Activated CD8-positive, alpha-beta T cell treated with anti-CD3 and anti-CD28 coated beads for 36 hours (primary cell): ENCODE measurements at regions not wholly inside any gene's neighbourhood (a gene's known extent, or its start where the extent isn't known, plus 50 kb on each side); places are given as distances from the start of the nearest gene placed in this dataset.

ENCODE experiments used
- ATAC-seq: fragments of 200-7000 bp; cut with Tn5 transposase; one replicate; pipeline ENCODE4 v1.10.0; 2021; ENCODE audit warnings: mild to moderate bottlenecking, moderate library complexity
- CTCF ChIA-PET: fragments of 350-600 bp; sonication (Branson Sonifier 250); formaldehyde crosslinking; loops from one replicate; lab custom pipeline; 2021; ENCODE audit warnings: antibody characterized with exemption; lab: Charles Lee
- POLR2A ChIA-PET: fragments of 350-600 bp; sonication (Branson Sonifier 250); formaldehyde crosslinking; loops from one replicate; lab custom pipeline; 2021; ENCODE audit warnings: antibody characterized with exemption; lab: Charles Lee
- DNase-seq: peaks from one replicate; pipeline ENCODE4 v3.0.0-alpha.2; 2020
- H3K27ac Mint-ChIP-seq: one replicate; pipeline ENCODE4 v1.8.0; 2021; ENCODE audit warnings: mild to moderate bottlenecking, mixed read lengths
- H3K27me3 Mint-ChIP-seq: one replicate; pipeline ENCODE4 v1.8.0; 2021; ENCODE audit warnings: mixed read lengths
- H3K36me3 Mint-ChIP-seq: one replicate; pipeline ENCODE4 v1.8.0; 2021; ENCODE audit warnings: low read depth, mixed read lengths
- H3K4me1 Mint-ChIP-seq: one replicate; pipeline ENCODE4 v1.8.0; 2021; ENCODE audit warnings: low read depth, mixed read lengths
- H3K4me3 Mint-ChIP-seq: one replicate; pipeline ENCODE4 v1.8.0; 2021; ENCODE audit warnings: mild to moderate bottlenecking, moderate library complexity, mixed read lengths
- H3K9me3 Mint-ChIP-seq: one replicate; pipeline ENCODE4 v1.8.0; 2021; ENCODE audit warnings: mixed read lengths
- CTCF ChIP-seq: fragments of 200-600 bp; IDR thresholded peaks from one replicate; pipeline ENCODE4 v1.8.0; 2022; ENCODE audit warnings: antibody characterized with exemption, mild to moderate bottlenecking
- intact Hi-C: fragments of 100-400 bp; cut with micrococcal nuclease; formaldehyde crosslinking; loops from one replicate; pipeline ENCODE4 v1.10.0; 2022

- no peaks in the 10 kb centered on the region for H3K27me3 Mint-ChIP-seq
- intact Hi-C loops = no loop called here
- no peak overlapping the region for H3K27ac Mint-ChIP-seq
- no peak for ATAC-seq
- TF ChIP-seq CTCF = no peak
- no peaks in the 10 kb centered on the region for H3K36me3 Mint-ChIP-seq
- ChIA-PET CTCF (no interaction called here), POLR2A (no interaction called here)
- H3K9me3 Mint-ChIP-seq = peaks cover 8% of the 10 kb centered on the region
- no peaks in the 10 kb centered on the region for H3K4me1 Mint-ChIP-seq
- DNase-seq = no peak
- no peak overlapping the region for H3K4me3 Mint-ChIP-seq
These were observed 222.7 kb upstream of the OPRM1 start for GRCh38 chr6:153816366-153816765.

GRCh38 chr6:153814136-153814535 is 224.9 kb upstream of the OPRM1 start:
- Mint-ChIP-seq H3K4me3 (no peak overlapping the region), H3K36me3 (no peaks in the 10 kb centered on the region), H3K27me3 (no peaks in the 10 kb centered on the region), H3K27ac (no peak overlapping the region), H3K4me1 (no peaks in the 10 kb centered on the region), H3K9me3 (peaks cover 8% of the 10 kb centered on the region)
- DNase-seq (no peak), ATAC-seq (no peak)
- POLR2A ChIA-PET = no interaction called here
- intact Hi-C loops = no loop called here
- TF ChIP-seq CTCF = no peak
- CTCF ChIA-PET = no interaction called here

- H3K4me1 Mint-ChIP-seq = no peaks in the 10 kb centered on the region
These were observed 234.2 kb upstream of the OPRM1 start for GRCh38 chr6:153804755-153805330.

GRCh38 chr6:153801917-153802316 is 237.1 kb upstream of the OPRM1 start:
- no peak overlapping the region for H3K4me3 Mint-ChIP-seq
- ATAC-seq (no peak), DNase-seq (no peak)
- H3K36me3 Mint-ChIP-seq = no peaks in the 10 kb centered on the region
- H3K27ac Mint-ChIP-seq = no peak overlapping the region
- H3K27me3 Mint-ChIP-seq = peaks cover 5% of the 10 kb centered on the region
- no peaks in the 10 kb centered on the region for H3K9me3 Mint-ChIP-seq
- H3K4me1 Mint-ChIP-seq = no peaks in the 10 kb centered on the region
- intact Hi-C loops = no loop called here
- CTCF ChIA-PET = no interaction called here
- TF ChIP-seq CTCF = no peak
- POLR2A ChIA-PET = interaction anchor here (0.5 kb wide), 1 partner anchor 171 kb away, joined by 3 read pairs; no protein-coding TSS in a partner anchor

More at GRCh38 chr6:153804755-153805330, 234.2 kb upstream of the OPRM1 start:
- ChIA-PET CTCF (no interaction called here), POLR2A (no interaction called here)
- H3K9me3 Mint-ChIP-seq = no peaks in the 10 kb centered on the region
- intact Hi-C loops = no loop called here
- DNase-seq (no peak), ATAC-seq (no peak)
- no peak overlapping the region for H3K27ac Mint-ChIP-seq
- no peak for TF ChIP-seq CTCF
- no peak overlapping the region for H3K4me3 Mint-ChIP-seq
- H3K27me3 Mint-ChIP-seq = peaks cover 5% of the 10 kb centered on the region
- no peaks in the 10 kb centered on the region for H3K36me3 Mint-ChIP-seq

- H3K27me3 Mint-ChIP-seq = peaks cover 5% of the 10 kb centered on the region
- no peaks in the 10 kb centered on the region for H3K4me1 Mint-ChIP-seq
- intact Hi-C loops = no loop called here
- no peaks in the 10 kb centered on the region for H3K9me3 Mint-ChIP-seq
- ChIA-PET POLR2A (no interaction called here), CTCF (no interaction called here)
- H3K36me3 Mint-ChIP-seq = no peaks in the 10 kb centered on the region
- no peak for ATAC-seq
- H3K4me3 Mint-ChIP-seq = no peak overlapping the region
- TF ChIP-seq CTCF = no peak
- no peak overlapping the region for H3K27ac Mint-ChIP-seq
- DNase-seq = no peak
These were observed 238.4 kb upstream of the OPRM1 start for GRCh38 chr6:153800580-153801188.
